ENCODE measurements at regions not wholly inside any gene's neighbourhood (a gene's known extent, or its start where the extent isn't known, plus 50 kb on each side); places are given as distances from the start of the nearest gene placed in this dataset.

DNA sequence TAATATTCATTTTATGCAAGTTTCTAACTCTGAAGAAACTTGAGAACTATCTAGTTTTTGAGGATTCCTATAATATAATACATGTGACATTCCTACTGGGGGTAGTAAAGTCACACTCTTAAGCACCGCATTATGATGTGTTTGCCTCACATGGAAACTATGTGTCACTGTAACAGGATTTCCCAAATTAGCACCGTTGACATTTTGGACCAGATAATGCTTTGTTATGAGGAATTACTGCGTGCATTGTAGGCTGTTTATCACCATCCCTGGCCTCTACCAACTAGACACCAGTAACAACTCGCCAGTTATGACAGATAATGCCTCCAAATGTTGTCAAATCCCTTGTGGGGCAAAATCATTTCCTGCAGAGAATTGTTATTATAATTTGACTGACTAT, 267.8 kb downstream of the RAP2B start:
- Histone ChIP-seq H3K9ac (replicated peaks; ENCODE audit: extremely low read depth, insufficient read depth, low read length) (no peak overlapping the region), H3K4me1 (ENCODE audit: control insufficient read depth, extremely low read depth, insufficient read depth, low read length) (no peaks in the 10 kb centered on the region), H2AFZ (ENCODE audit: low read depth, low read length) (no peak overlapping the region), H4K20me1 (replicated peaks; ENCODE audit: control insufficient read depth, extremely low read depth, insufficient read depth, low read length) (no peaks in the 10 kb centered on the region), H3K9me1 (replicated peaks; ENCODE audit: control insufficient read depth, extremely low read depth, insufficient read depth, low read length) (no peaks in the 10 kb centered on the region), H3K4me3 (replicated peaks in 1 of 3; ENCODE audit: insufficient read depth in 1 of 3, low read depth in 1 of 3, low read length in 3 of 3) (no peak overlapping the region), H3K27me3 (ENCODE audit: control insufficient read depth in 2 of 2, insufficient read depth in 2 of 2, low read length in 2 of 2) (no peaks in the 10 kb centered on the region), H3K9me3 (replicated peaks; ENCODE audit: control insufficient read depth, insufficient read depth, low read length) (no peaks in the 10 kb centered on the region), H3K79me2 (ENCODE audit: control insufficient read depth, insufficient read depth, low read length) (no peaks in the 10 kb centered on the region), H3K27ac (ENCODE audit: insufficient read depth, low read depth, low read length) (no peak overlapping the region), H3K36me3 (ENCODE audit: control insufficient read depth in 2 of 2, extremely low read depth in 1 of 2, insufficient read depth in 2 of 2, low read length in 2 of 2) (no peaks in the 10 kb centered on the region), H3K4me2 (ENCODE audit: insufficient read depth, low read length) (no peak overlapping the region)
- ChIA-PET POLR2A (no interaction called here), CTCF (interaction anchor here (3.6 kb wide), 1 partner anchor 14 kb away, joined by 10 read pairs; no protein-coding TSS in a partner anchor)
- peak; percentile 21 for DNase-seq (ENCODE audit: low read depth, low spot score)
- TF ChIP-seq FOS (IDR thresholded peaks at IDR 0.05; ENCODE audit: borderline replicate concordance, insufficient read depth, low read length): no peak
- TF ChIP-seq POLR2AphosphoS5 (IDR thresholded peaks at IDR 0.05; ENCODE audit: insufficient read depth, low read depth, low read length): no peak
- TF ChIP-seq GATA2 (IDR thresholded peaks at IDR 0.05; ENCODE audit: insufficient read depth, insufficient read length, low read depth, low read length): no peak
- TF ChIP-seq POLR2A (IDR thresholded peaks at IDR 0.05; ENCODE audit: low read depth, low read length): no peak
- TF ChIP-seq CTCF (IDR thresholded peaks at IDR 0.05; ENCODE audit: extremely low read depth in 1 of 2, insufficient read depth in 1 of 2, low read depth in 1 of 2, low read length in 2 of 2): no peak
- TF ChIP-seq EZH2 (IDR thresholded peaks at IDR 0.05; ENCODE audit: borderline replicate concordance, low read depth, low read length, severe bottlenecking): no peak
- TF ChIP-seq, protein P1, sequence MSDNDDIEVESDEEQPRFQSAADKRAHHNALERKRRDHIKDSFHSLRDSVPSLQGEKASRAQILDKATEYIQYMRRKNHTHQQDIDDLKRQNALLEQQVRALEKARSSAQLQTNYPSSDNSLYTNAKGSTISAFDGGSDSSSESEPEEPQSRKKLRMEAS (IDR thresholded peaks at IDR 0.05; ENCODE audit: insufficient read depth, insufficient read length): no peak
- no peak for TF ChIP-seq JUN (IDR thresholded peaks at IDR 0.05; ENCODE audit: borderline replicate concordance, insufficient read depth, insufficient read length, low read depth)
- no peak for TF ChIP-seq MYC (IDR thresholded peaks at IDR 0.05; ENCODE audit: low read depth, low read length)
- intact Hi-C loops (cut with micrococcal nuclease): no loop called here
- no peak for FAIRE-seq
- BruUV-seq (replicated peaks): no TSS peak
- dilution Hi-C loops (cut with MboI; ENCODE audit: extremely low pct_ligation_motif_present, low sequenced_read_pairs): no loop called here
